IMR-90 (cell line): ENCODE measurements at regions not wholly inside any gene's neighbourhood (a gene's known extent, or its start where the extent isn't known, plus 50 kb on each side); places are given as distances from the start of the nearest gene placed in this dataset.

Experiments used
- ATAC-seq: fragments of 200-7000 bp; cut with Tn5 transposase; 2 replicates; pipeline ENCODE4 v1.9.1; 2020; ENCODE audit warnings: low read depth, mild to moderate bottlenecking, moderate library complexity
- BruUV-seq: library from RNA; stranded (reverse); fragments of 400-500 nt; replicated peaks from 2 replicates; lab custom pipeline; 2021; lab: Mats Ljungman, UMichigan
- CTCF ChIA-PET: fragments of 300-600 bp; formaldehyde crosslinking; extraction: SDS; loops from one replicate; lab custom pipeline; 2021; ENCODE audit warnings: antibody characterized with exemption; lab: Yijun Ruan, JAX
- POLR2A ChIA-PET: fragments of 300-600 bp; sonication (Branson Sonifier 250); formaldehyde crosslinking; loops from one replicate; lab custom pipeline; 2022; ENCODE audit warnings: antibody characterized with exemption; ENCODE audit not compliant: unreplicated experiment; lab: Charles Lee
- DNase-seq: peaks from one replicate; pipeline ENCODE4 v3.0.0; 2013
- H2AFZ ChIP-seq: replicated peaks from 2 replicates; pipeline ENCODE3; 2013; ENCODE audit warnings: low read length, mild to moderate bottlenecking; ENCODE audit not compliant: poor library complexity
- H2AK5ac ChIP-seq: 2 replicates; pipeline ENCODE4 v1.6.1; 2013; ENCODE audit warnings: low read depth, low read length, inconsistent platforms
- H2AK9ac ChIP-seq: replicated peaks from 2 replicates; pipeline ENCODE3; 2013; ENCODE audit warnings: mild to moderate bottlenecking, low read depth, low read length, moderate library complexity; ENCODE audit not compliant: poor library complexity
- H2BK120ac ChIP-seq: 2 replicates; pipeline ENCODE4 v1.6.1; 2013; ENCODE audit warnings: low read depth, low read length, inconsistent platforms
- H2BK15ac ChIP-seq: 3 replicates; pipeline ENCODE4 v1.6.1; 2013; ENCODE audit warnings: low read depth, low read length, inconsistent platforms
- H2BK20ac ChIP-seq: 2 replicates; pipeline ENCODE4 v1.6.1; 2013; ENCODE audit warnings: low read depth, mild to moderate bottlenecking, inconsistent platforms, low read length, moderate library complexity
- H2BK5ac ChIP-seq: 2 replicates; pipeline ENCODE4 v1.6.1; 2013; ENCODE audit warnings: mild to moderate bottlenecking, low read depth, low read length, inconsistent platforms; ENCODE audit not compliant: poor library complexity, severe bottlenecking
- H3K14ac ChIP-seq: replicated peaks from 2 replicates; pipeline ENCODE4 v1.6.1; 2013; ENCODE audit warnings: low read depth, low read length, inconsistent platforms
- H3K18ac ChIP-seq: 2 replicates; pipeline ENCODE4 v1.6.1; 2013; ENCODE audit warnings: low read depth, low read length, control low read depth
- H3K23ac ChIP-seq: 2 replicates; pipeline ENCODE4 v1.6.1; 2013; ENCODE audit warnings: low read depth, low read length, inconsistent platforms
- H3K27ac ChIP-seq: 2 replicates; pipeline ENCODE4 v1.5.1; 2013; ENCODE audit warnings: mild to moderate bottlenecking, control low read depth, low read length; ENCODE audit not compliant: insufficient read depth
- H3K27me3 ChIP-seq: 2 replicates; pipeline ENCODE4 v1.6.1; 2013; ENCODE audit warnings: low read length; ENCODE audit not compliant: control insufficient read depth, insufficient read depth
- H3K36me3 ChIP-seq: 2 replicates; pipeline ENCODE4 v1.6.1; 2013; ENCODE audit warnings: low read length, mixed read lengths; ENCODE audit not compliant: control insufficient read depth, insufficient read depth
- H3K4ac ChIP-seq: 2 replicates; pipeline ENCODE4 v1.6.1; 2013; ENCODE audit warnings: low read depth, low read length, inconsistent platforms
- H3K4me1 ChIP-seq: 2 replicates; pipeline ENCODE4 v1.6.1; 2013; ENCODE audit warnings: low read length, mixed read lengths; ENCODE audit not compliant: control insufficient read depth, insufficient read depth
- H3K4me2 ChIP-seq: 2 replicates; pipeline ENCODE4 v1.6.1; 2013; ENCODE audit warnings: low read depth, mild to moderate bottlenecking, control low read depth, low read length, moderate library complexity
- H3K4me3 ChIP-seq: 2 replicates; pipeline ENCODE4 v1.5.1; 2013; ENCODE audit warnings: low read depth, mild to moderate bottlenecking, control low read depth, low read length, moderate library complexity; ENCODE audit not compliant: insufficient read depth
- H3K56ac ChIP-seq: 2 replicates; pipeline ENCODE4 v1.6.1; 2013; ENCODE audit warnings: low read length, inconsistent platforms; ENCODE audit not compliant: insufficient read depth; ENCODE audit errors: extremely low read depth
- H3K79me1 ChIP-seq, 2 experiments: 2 replicates each; pipeline ENCODE4 v1.6.1; 2013; ENCODE audit warnings: low read length in 2 of 2, inconsistent platforms in 1 of 2, low read depth in 1 of 2
- H3K9ac ChIP-seq: 2 replicates; pipeline ENCODE4 v1.6.1; 2013; ENCODE audit warnings: low read depth, low read length, control low read depth
- H3K9me1 ChIP-seq: 2 replicates; pipeline ENCODE4 v1.6.1; 2013; ENCODE audit warnings: low read length, inconsistent platforms; ENCODE audit not compliant: insufficient read depth
- H3K9me3 ChIP-seq: 2 replicates; pipeline ENCODE4 v1.6.1; 2013; ENCODE audit warnings: low read length; ENCODE audit not compliant: control insufficient read depth, insufficient read depth
- H4K20me1 ChIP-seq: 2 replicates; pipeline ENCODE4 v1.6.1; 2013; ENCODE audit warnings: low read length, inconsistent platforms; ENCODE audit not compliant: insufficient read depth
- H4K5ac ChIP-seq: 2 replicates; pipeline ENCODE4 v1.6.1; 2013; ENCODE audit warnings: mild to moderate bottlenecking, low read depth, low read length, control low read depth
- H4K8ac ChIP-seq, 2 experiments: 2 replicates each; pipeline ENCODE4 v1.6.1; 2013; ENCODE audit warnings: low read depth in 2 of 2, low read length in 2 of 2, control low read depth in 1 of 2, inconsistent platforms in 1 of 2
- H4K91ac ChIP-seq: 2 replicates; pipeline ENCODE4 v1.6.1; 2013; ENCODE audit warnings: low read depth, low read length, inconsistent platforms; ENCODE audit not compliant: insufficient read depth
- CHD1 ChIP-seq: IDR thresholded peaks from 2 replicates; pipeline ENCODE4 v1.6.1; 2012; ENCODE audit warnings: low read depth, low read length, improper control_type of control experiment
- FOS ChIP-seq: fragments of 150-350 bp; IDR thresholded peaks from 2 replicates; pipeline ENCODE4 v1.6.1; 2016; ENCODE audit warnings: low read depth, low read length
- MAFK ChIP-seq: IDR thresholded peaks from 2 replicates; pipeline ENCODE4 v1.6.1; 2012; ENCODE audit warnings: low read depth, low read length, improper control_type of control experiment
- MAZ ChIP-seq: IDR thresholded peaks from 2 replicates; pipeline ENCODE4 v1.6.1; 2012; ENCODE audit warnings: low read depth, mild to moderate bottlenecking, low read length, improper control_type of control experiment, moderate library complexity, borderline replicate concordance
- MXI1 ChIP-seq: IDR thresholded peaks from 2 replicates; pipeline ENCODE4 v1.6.1; 2012; ENCODE audit warnings: low read depth, mild to moderate bottlenecking, low read length, moderate library complexity, borderline replicate concordance
- RCOR1 ChIP-seq: IDR thresholded peaks from 2 replicates; pipeline ENCODE4 v1.6.1; 2012; ENCODE audit warnings: mild to moderate bottlenecking, low read length, improper control_type of control experiment; ENCODE audit not compliant: insufficient replicate concordance
- RFX5 ChIP-seq: IDR thresholded peaks from 2 replicates; pipeline ENCODE4 v1.8.0; 2012; ENCODE audit warnings: low read depth, mild to moderate bottlenecking, low read length, moderate library complexity
- WGBS, 2 experiments: methylation state at CpG; one replicate each; pipeline versions ENCODE4 v1.1.5 to v1.1.7; 2013; ENCODE audit warnings: missing lambda C conversion rate in 2 of 2; ENCODE audit not compliant: insufficient read length in 1 of 2; ENCODE audit errors: extremely low coverage in 2 of 2; 5-methylcytosine and 5-hydroxymethylcytosine counted together
- dilution Hi-C: fragments of 300-500 bp; cut with HindIII; formaldehyde crosslinking; loops from one replicate; pipeline ENCODE4 v1.14.3; 2018; ENCODE audit warnings: low sequenced_read_pairs; ENCODE audit not compliant: unreplicated experiment
- in situ Hi-C: fragments of 300-500 bp; cut with MboI; formaldehyde crosslinking; loops from 3 replicates; pipeline ENCODE4 v1.14.3; 2019; ENCODE audit warnings: low sequenced_read_pairs, inconsistent platforms, mixed read lengths
- intact Hi-C: fragments of 100-400 bp; cut with micrococcal nuclease; formaldehyde crosslinking; loops from 2 replicates; pipeline ENCODE4 v1.10.0; 2022
- TF ChIP-seq, protein P1 (sequence below): fragments of 150-350 bp; IDR thresholded peaks from 2 replicates; pipeline ENCODE4 v1.6.1; 2016; ENCODE audit warnings: low read depth, mild to moderate bottlenecking, low read length, moderate library complexity, borderline replicate concordance

DNA sequence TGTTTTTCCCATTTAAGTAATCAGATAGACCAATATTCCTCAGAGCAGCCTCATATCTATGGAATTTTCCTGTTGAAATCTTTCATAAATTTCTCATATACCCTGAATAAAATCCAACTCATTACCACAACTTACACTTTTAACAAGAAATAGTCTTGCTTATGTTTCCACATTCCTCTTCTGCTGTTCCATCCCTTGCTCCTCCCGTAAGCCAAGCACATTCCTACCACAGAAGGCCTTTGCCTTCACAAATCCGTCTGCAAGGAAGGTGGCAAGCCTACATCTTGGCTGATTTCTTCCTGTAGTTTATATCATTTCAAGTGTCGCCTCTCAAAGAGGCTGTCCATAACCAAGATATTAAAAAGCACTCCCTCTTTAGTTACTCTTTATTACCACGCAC is 127.7 kb downstream of the C12orf50 start:
- intact Hi-C loops (no loop called here), dilution Hi-C loops (no loop called here), in situ Hi-C loops (no loop called here)
- Histone ChIP-seq H3K23ac (no peak overlapping the region), H3K4me2 (no peak overlapping the region), H3K36me3 (no peaks in the 10 kb centered on the region), H3K18ac (no peak overlapping the region), H2AK5ac (no peak overlapping the region), H3K27me3 (no peaks in the 10 kb centered on the region), H3K9ac (no peak overlapping the region), H2BK5ac (no peak overlapping the region), H3K14ac (no peak overlapping the region), H4K91ac (no peak overlapping the region), H3K4me1 (no peaks in the 10 kb centered on the region), H2AK9ac (no peak overlapping the region), H3K56ac (no peak overlapping the region), H3K27ac (no peak overlapping the region), H2BK15ac (no peak overlapping the region), H2AFZ (peak overlapping the region; percentile 73), H2BK120ac (no peak overlapping the region), H3K4ac (no peak overlapping the region), H4K8ac (no peak overlapping the region), H3K4me3 (no peak overlapping the region), H2BK20ac (no peak overlapping the region), H3K9me1 (no peaks in the 10 kb centered on the region), H3K9me3 (no peaks in the 10 kb centered on the region), H4K20me1 (no peaks in the 10 kb centered on the region), H3K79me1 (no peaks in the 10 kb centered on the region), H4K5ac (no peak overlapping the region)
- POLR2A ChIA-PET, result no interaction called here
- TF ChIP-seq MAFK (no peak), RFX5 (no peak), RCOR1 (no peak), CHD1 (no peak), MXI1 (no peak), FOS (no peak), MAZ (no peak)
- TF ChIP-seq, protein P1, sequence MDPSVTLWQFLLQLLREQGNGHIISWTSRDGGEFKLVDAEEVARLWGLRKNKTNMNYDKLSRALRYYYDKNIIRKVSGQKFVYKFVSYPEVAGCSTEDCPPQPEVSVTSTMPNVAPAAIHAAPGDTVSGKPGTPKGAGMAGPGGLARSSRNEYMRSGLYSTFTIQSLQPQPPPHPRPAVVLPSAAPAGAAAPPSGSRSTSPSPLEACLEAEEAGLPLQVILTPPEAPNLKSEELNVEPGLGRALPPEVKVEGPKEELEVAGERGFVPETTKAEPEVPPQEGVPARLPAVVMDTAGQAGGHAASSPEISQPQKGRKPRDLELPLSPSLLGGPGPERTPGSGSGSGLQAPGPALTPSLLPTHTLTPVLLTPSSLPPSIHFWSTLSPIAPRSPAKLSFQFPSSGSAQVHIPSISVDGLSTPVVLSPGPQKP, result no peak
- ATAC-seq, result peak; percentile 79
- peak; percentile 35 for DNase-seq
- WGBS, 2 experiments, result 63% methylated on average over 3 of the region's 4 CpGs; no CpG with 5 or more reads in 1 of the 2 experiments
- no TSS peak for BruUV-seq
- CTCF ChIA-PET, result no interaction called here
